Heart right ventricle (tissue), 16 donors: ENCODE measurements at regions not wholly inside any gene's neighbourhood (a gene's known extent, or its start where the extent isn't known, plus 50 kb on each side); places are given as distances from the start of the nearest gene placed in this dataset.

ENCODE experiments used
- ATAC-seq, 8 donors: fragments of 200-7000 bp; cut with Tn5 transposase; one replicate each; pipeline ENCODE4 v1.9.1; 2020; ENCODE audit warnings: mild to moderate bottlenecking in 8 of 8, moderate library complexity in 8 of 8, moderate number of reproducible peaks in 1 of 8
- DNase-seq, 2 donors: peaks; one replicate each; pipeline ENCODE4 v3.0.0-alpha.2; 2020
- H3K27ac ChIP-seq, 10 donors: fragments of 200-600 bp; sonication (generic) in 2 of 10; one replicate each; pipeline versions ENCODE4 v1.5.0 to v1.8.0; 2020 to 2022; ENCODE audit warnings: mild to moderate bottlenecking in 3 of 10
- H3K27me3 ChIP-seq, 7 donors: fragments of 200-600 bp; one replicate each; pipeline ENCODE4 v1.8.0; 2021 to 2022; ENCODE audit warnings: mild to moderate bottlenecking in 2 of 7
- H3K36me3 ChIP-seq, 9 donors: fragments of 200-600 bp; sonication (generic) in 1 of 9; one replicate each; pipeline versions ENCODE4 v1.5.0 to v1.8.0; 2020 to 2022; ENCODE audit warnings: mild to moderate bottlenecking in 2 of 9
- H3K4me1 ChIP-seq, 9 donors: fragments of 200-600 bp; sonication (generic) in 1 of 9; one replicate each; pipeline versions ENCODE4 v1.5.0 to v1.8.0; 2020 to 2022; ENCODE audit warnings: mild to moderate bottlenecking in 4 of 9
- H3K4me3 ChIP-seq, 10 donors: fragments of 200-600 bp; sonication (generic) in 2 of 10; one replicate each; pipeline versions ENCODE4 v1.5.0 to v1.8.0; 2020 to 2022; ENCODE audit warnings: mild to moderate bottlenecking in 7 of 10, moderate library complexity in 2 of 10
- H3K9me3 ChIP-seq, 11 donors: fragments of 200-600 bp in 10 of 11; sonication (generic) in 2 of 11; one replicate each; pipeline versions ENCODE4 v1.5.0 to v1.8.0; 2013 to 2022; ENCODE audit warnings: mild to moderate bottlenecking in 2 of 11, control low read depth in 1 of 11, moderate library complexity in 1 of 11
- CTCF ChIP-seq, 9 donors: fragments of 200-600 bp; sonication (generic) in 2 of 9; IDR thresholded peaks; one replicate each; pipeline versions ENCODE4 v1.5.0 to v1.8.0; 2021 to 2022; ENCODE audit warnings: antibody characterized with exemption in 9 of 9, mild to moderate bottlenecking in 5 of 9, moderate library complexity in 1 of 9
- WGBS, 2 donors: extraction: QIAGEN DNeasy Blood & Tissue Kit; methylation state at CpG; one replicate each; pipeline ENCODE4 v1.1.7; 2013; ENCODE audit warnings: inconsistent platforms in 1 of 2; 5-methylcytosine and 5-hydroxymethylcytosine counted together
- intact Hi-C, 10 donors: fragments of 100-400 bp; cut with DNase I; formaldehyde crosslinking; loops; one replicate each; pipeline versions ENCODE4 v1.11.1 to v1.14.2; 2022
- donor health status: Arrhythmogenic right ventricular cardiomyopathy.
- donor health status: ischemic (EF 13 %, LVEDD 7.1; RV severe dilation, severe dysfunction).
- donor health status: healthy with polysubstance abuse.
- donor health status: DM: no; HTN: yes; CAD: no.
- donor health status: DM: no; HTN: no; CAD: no.
- donor health status: ischemic (EF 25% LVEDD 6.9; RV normal size, moderate dysfunction).
- donor health status: ischemic (EF 25% LVEDD 5.7; RV mildly dilated, moderate dysfunction).
- donor health status: healthy.
- donor health status: DM: yes; HTN: yes; CAD: no.
- donor health status: Ischemic cardiomyopathy.
- donor health status: ischemic (EF 35%, LVEDD 5.7; RV mildly dilated, moderate dysfunction).
- donor health status: nonischemic (EF 11% LVEDD 7.7; RV severe dilation, severe dysfunction).
- donor health status: DM: yes; HTN: yes; CAD: no.
- donor health status: PGD.
- donor health status: ischemic (EF 29% LVEDD 5.4; RV normal size, mild dysfunction).
- donor health status: nonischemic (EF 23%, LVEDD 6.1; RV moderate dilation, normal function).

DNA sequence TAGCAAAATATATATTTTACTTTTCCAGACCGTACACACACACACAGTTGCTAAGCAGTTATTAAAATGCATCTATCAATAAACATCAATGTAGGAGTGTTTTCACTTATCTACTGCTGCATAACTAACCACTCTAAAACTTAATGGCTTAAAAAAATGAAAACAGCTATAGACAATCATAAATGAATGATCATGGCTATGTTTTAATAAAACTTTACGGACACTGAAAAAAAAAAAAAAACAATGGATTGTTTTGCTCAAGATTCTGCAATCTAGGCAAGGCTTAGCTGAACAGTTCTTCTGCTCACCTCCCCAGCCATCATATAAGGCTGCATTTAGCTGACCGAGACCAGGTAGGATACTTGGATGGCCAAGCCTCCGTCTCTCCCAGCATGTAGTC lies 125.4 kb upstream of the CCDC28A start:
- DNase-seq (no peak), ATAC-seq (no peak)
- H3K9me3 ChIP-seq, result no peaks in the 10 kb centered on the region
- intact Hi-C loops, result no loop called here
- no peak overlapping the region for H3K4me3 ChIP-seq
- peaks cover 0 to 7% (median 0%) of the 10 kb centered on the region in 9 donors for H3K4me1 ChIP-seq
- no peak overlapping the region for H3K27ac ChIP-seq
- no peaks in the 10 kb centered on the region for H3K36me3 ChIP-seq
- no peaks in the 10 kb centered on the region for H3K27me3 ChIP-seq
- TF ChIP-seq CTCF (IDR thresholded peaks at IDR 0.05), result no peak
- 96 to 97% methylated on average over 4 of the region's 4 CpGs for WGBS, 2 donors

DNA sequence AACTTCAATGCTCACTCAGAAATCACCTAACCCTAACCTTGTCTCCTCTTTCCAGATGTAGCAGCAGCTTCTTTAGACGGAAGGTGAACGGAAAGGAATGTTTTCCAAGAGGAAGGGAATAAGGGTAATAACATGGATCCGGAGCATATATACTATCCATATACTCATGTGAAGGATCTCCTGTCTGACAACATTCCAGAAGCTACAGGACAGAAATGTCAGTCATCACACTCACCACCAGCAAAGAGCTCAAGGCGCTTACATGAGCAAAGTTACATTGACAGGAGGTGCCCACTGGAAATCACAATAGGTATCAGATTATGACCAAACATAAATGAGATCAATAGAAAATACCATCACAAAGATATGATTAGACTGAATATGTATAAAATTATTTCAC lies 122.1 kb upstream of the CCDC28A start:
- Histone ChIP-seq H3K27me3 (no peaks in the 10 kb centered on the region), H3K4me1 (peaks cover 0 to 24% (median 0%) of the 10 kb centered on the region in 9 donors), H3K27ac (no peak overlapping the region), H3K36me3 (no peaks in the 10 kb centered on the region), H3K4me3 (no peak overlapping the region), H3K9me3 (no peaks in the 10 kb centered on the region)
- intact Hi-C loops, result no loop called here
- 92 to 95% methylated on average over 4 of the region's 4 CpGs for WGBS, 2 donors
- TF ChIP-seq CTCF (IDR thresholded peaks at IDR 0.05), result no peak
- no peak for ATAC-seq
- no peak for DNase-seq

- Histone ChIP-seq H3K9me3 (no peaks in the 10 kb centered on the region), H3K4me1 (peaks cover 0 to 25% (median 0%) of the 10 kb centered on the region in 9 donors), H3K36me3 (no peaks in the 10 kb centered on the region), H3K4me3 (no peak overlapping the region), H3K27me3 (no peaks in the 10 kb centered on the region), H3K27ac (no peak overlapping the region)
- no peak for ATAC-seq
- intact Hi-C loops, result no loop called here
- no peak for DNase-seq
- TF ChIP-seq CTCF (IDR thresholded peaks at IDR 0.05), result no peak
- WGBS, 2 donors, result 74 to 77% methylated on average over 1 of the region's 1 CpG
Observed at GRCh38 chr6:138652824-138653223, 120.7 kb upstream of the CCDC28A start.

- no peaks in the 10 kb centered on the region for H3K36me3 ChIP-seq
- 88 to 89% methylated on average over 6 of the region's 6 CpGs for WGBS, 2 donors
Observed at GRCh38 chr6:138653435-138653834, 120.1 kb upstream of the CCDC28A start.

More at GRCh38 chr6:138653435-138653834, 120.1 kb upstream of the CCDC28A start:
- no peaks in the 10 kb centered on the region for H3K9me3 ChIP-seq
- H3K4me3 ChIP-seq, result no peak overlapping the region
- no peak for DNase-seq
- no peaks in the 10 kb centered on the region for H3K27me3 ChIP-seq
- intact Hi-C loops, result no loop called here
- no peak overlapping the region for H3K27ac ChIP-seq
- ATAC-seq, result no peak
- TF ChIP-seq CTCF (IDR thresholded peaks at IDR 0.05), result no peak
- peaks cover 0 to 25% (median 0%) of the 10 kb centered on the region in 9 donors for H3K4me1 ChIP-seq
